GM19099 (cell line): ENCODE measurements at regions not wholly inside any gene's neighbourhood (a gene's known extent, or its start where the extent isn't known, plus 50 kb on each side); places are given as distances from the start of the nearest gene placed in this dataset.

Experiments used
- POLR2A ChIP-seq: IDR thresholded peaks from 3 replicates; pipeline ENCODE4 v1.6.1; 2011; ENCODE audit warnings: low read depth; ENCODE audit not compliant: insufficient read length; ENCODE audit errors: extremely low read depth

DNA sequence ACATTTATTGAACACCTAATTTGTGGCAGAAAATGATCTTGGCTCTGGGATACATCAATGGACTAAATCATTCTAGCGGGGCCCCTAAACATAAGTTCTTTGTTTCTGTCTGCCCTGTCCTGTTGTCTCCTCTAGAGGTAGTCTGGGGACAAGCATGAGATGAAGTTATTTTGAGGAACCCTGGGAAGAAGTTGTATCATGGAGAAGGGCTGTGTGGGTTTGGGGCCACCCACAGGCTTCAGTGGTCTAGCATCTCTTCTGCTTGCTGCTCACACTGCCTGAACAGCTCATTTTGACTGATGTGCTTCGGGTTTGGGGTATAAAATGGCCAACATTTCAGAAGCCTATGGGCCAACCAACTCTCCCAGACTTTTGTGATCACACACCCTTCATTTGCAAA lies 50.3 kb upstream of the OSBPL11 start:
- TF ChIP-seq POLR2A = no peak

DNA sequence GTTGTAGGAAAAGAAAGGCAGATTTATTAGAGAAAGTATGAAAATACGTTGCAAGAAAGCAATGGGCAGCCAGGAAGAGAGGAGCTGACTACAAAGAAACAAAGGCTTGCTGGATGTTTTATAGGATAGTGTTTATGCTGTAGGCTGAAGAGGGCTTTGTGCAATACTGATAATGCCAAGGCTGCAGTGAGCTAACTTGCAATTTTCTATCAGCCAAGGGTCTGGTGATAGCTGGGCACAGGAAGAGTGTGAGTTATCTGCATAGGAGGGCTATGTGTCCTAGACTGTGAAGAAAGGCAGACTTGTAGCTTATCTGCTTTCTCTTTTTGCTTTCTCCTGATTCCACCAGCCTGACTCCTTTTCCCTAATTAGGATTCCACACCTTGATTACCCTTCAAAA lies 51.3 kb upstream of the OSBPL11 start:
- no peak for TF ChIP-seq POLR2A

DNA sequence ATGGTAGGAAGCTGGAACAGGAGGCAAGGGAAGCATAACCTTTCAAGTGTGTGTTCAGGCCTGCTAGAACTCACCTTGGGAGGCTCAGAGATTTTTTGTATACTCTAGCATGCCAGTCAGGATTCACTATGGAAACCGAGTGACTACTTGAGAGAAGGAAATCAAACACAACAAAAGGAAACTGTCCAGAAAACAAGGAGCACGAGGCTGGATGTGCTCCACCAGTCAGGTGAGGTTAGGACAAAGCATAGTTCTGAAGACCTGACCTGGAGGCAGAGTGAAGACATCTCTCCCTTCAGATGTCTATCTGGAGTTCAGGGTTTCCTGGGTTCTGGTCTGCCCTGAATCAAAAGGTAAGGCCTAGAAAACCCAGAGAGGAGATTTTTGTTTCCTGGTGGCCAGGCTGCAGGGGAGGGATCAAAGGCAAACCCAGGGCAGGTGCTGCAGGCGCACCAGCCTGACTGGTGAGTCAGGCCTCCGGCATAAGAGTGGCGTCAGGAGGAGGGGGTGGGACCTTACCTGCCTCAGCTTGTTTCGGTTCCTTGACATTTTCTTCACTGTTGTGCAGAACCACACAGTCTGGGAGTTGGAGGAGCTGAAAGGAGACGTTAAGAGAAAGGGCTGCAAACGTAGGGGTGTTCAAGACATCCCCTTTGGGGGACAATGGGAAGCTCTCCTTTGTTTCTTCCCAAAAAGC lies 52.2 kb upstream of the OSBPL11 start:
- no peak for TF ChIP-seq POLR2A

DNA sequence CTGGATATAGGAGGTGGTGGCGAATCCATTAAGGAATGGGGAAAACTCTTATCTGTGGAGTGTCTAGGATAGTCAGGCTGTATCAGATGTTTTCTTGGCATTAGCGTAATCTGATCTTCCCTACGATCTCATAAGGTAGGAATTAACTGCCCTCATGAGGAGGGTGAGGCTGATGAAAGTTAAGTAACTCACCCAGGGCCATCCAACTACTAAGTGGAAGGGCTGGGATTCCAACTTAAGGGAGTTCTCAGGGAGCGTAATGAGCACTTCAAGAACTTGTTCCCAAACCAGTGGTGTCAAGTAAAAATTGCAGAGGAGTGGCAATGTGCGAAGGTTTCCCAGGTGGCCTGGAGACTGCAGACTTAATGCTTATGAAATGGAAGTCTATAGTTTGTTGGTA lies 55.9 kb upstream of the OSBPL11 start:
- TF ChIP-seq POLR2A = no peak

DNA sequence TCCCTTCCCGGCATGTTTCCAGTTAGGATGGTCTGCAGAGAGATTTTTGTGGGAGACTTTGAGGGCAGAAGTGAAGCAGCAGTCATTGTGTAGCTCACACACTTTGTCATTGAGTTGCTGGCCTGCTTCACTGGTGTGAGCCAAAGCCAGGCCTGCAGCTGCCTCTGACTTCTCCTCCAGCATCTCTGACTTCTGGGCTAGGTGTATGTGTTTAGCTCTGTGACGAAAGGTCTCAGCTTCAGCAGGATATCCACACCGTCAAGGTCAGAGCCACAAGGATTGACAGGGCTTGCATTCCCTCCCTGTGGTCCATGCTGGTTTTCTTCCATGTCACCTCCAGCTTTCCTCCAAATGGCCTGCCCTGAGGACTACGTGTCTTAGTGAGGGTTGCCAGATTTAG lies 57.1 kb upstream of the OSBPL11 start:
- TF ChIP-seq POLR2A = no peak

DNA sequence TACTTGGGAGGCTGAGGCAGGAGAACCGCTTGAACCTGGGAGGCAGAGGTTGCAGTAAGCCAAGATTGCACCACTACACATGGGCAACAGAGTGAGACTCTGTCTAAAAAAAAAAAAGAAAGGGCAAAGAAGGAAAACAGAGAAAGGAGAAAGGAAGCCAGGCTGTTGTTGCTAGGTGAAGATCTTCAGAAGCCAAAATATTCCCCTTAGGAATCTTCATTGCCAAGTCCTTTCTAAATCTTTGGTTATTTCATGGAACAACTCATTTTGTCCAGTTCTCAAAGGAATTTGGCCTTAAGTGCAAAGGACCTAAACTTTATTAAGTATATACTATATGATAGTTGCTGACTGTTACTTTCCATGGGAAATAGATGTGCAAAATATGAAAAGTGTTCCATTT lies 59.2 kb upstream of the OSBPL11 start:
- no peak for TF ChIP-seq POLR2A

DNA sequence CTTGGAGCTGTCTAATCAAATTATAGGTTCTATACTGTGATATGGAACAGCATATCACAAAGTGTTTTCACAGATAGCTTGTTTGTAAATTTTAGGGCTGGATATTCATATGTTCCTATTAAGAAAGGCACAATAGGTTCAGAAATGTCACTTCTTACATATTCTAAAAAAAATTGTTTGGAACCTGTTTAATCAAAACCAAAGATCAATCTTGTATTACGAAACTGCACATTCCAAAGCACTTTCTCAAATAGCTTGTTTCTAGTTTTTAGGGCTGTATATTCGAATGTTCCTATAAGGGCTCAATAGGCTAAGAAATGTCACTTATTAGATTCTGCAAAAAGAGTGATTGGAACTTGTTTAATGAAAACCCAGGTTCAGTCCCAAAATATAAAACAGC lies 67.4 kb upstream of the OSBPL11 start:
- TF ChIP-seq POLR2A = no peak

DNA sequence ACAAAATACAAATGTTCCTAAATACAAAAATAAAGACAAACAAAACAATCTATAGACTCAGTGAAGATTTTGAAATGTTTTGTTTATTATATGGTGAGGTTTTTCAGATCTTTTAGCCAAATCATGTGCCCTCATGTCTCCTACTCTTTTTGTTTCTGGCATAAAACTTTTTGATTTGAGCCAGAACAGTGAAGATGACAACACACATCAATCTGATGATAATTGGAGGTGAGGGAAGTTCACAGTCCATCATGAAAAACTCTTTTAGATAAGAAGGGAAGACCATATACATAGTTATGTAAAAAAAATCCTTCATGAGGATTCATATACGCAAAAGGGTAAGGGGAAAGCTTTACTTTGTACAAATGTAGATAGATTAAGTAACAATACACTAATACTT lies 75.1 kb upstream of the OSBPL11 start:
- TF ChIP-seq POLR2A = no peak

DNA sequence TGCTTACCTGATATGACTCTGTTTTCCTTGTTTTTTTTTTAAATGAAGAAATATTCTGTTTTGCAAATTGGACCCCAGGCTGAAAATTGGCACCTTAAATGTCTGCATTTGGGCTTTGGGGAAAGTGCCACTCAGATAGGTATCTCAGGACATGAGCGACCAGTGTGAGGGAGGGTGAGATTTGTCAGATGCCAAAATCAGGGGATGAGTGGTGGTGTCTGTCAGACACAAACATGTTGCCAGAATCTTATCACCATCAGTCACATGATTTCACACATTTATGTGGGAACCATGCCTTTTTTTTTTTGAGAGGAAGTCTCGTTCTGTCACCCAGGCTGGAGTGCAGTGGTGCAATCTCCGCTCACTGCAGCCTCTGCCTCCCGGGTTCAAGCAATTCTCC lies 75.6 kb upstream of the OSBPL11 start:
- TF ChIP-seq POLR2A = no peak

DNA sequence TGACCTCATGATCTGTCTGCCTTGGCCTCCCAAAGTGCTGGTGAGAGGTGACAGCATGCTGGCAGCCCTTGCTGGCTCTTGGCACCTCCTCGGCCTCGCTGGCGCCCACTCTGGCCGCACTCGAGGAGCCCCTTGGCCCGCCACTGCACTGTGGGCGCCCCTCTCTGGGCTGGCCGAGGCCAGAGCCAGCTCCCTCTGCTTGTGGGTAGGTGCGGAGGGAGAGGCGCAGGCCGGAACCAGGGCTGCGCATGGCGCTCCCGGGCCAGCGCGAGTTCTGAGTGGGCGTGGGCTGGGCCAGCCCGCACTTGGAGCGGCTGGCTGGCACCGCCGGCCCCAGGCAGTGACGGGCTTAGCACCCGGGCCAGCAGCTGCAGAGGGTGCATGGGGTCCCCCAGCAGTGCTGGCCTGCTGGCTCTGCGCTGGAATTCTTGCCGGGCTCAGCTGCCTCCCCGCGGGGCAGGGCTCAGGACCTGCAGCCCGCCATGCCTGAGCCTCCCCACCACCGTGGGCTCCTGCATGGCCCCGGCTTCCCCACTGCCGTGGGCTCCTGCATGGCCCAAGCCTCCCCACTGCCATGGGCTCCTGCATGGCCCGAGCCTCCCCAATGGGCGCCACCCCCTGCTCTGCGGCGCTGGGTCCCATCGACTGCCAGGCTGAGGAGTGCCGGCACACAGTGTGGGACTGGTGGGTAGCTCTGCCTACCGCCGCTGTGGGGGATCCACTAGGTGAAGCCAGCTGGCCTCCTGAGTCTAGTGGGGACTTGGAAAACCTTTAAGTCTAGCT lies 76.4 kb upstream of the OSBPL11 start:
- TF ChIP-seq POLR2A = no peak

DNA sequence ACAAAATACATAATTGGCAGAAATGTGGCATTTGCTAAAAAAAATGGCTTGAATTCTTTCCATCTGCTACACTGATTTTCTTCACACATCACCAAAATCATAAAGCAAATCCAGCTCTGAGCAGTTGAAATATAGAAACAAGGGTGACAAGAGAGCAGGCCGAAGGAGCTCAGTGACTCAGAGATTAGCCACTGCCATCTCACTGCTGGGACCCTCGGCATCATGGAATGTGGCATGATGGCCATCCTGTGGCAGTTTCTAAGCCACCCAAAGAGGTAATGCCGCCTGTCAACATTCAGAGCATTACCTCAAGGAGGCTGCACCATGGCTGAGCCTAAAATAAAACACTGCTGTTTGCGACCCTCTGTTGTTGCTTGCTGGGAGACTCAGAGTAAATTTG lies 80.5 kb upstream of the OSBPL11 start:
- no peak for TF ChIP-seq POLR2A

DNA sequence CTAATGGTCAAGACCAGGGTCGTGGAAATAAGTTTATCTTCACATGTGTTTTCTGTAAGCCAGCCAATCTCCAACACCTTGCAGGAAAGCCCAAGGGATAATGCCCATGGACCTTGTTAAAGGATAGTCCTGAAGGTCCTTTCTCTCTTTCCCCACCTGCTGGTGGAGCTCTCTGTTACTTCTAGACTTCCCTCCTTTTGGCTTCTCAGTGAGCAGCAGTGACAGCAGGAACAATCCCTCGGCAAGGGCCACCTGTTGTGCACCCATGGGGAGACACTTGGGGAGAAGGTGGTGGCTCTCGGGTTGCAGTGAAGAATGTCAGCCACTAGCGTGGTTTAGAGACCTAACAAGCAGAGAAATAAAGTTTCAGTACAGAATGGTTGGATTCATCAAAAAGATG lies 84.0 kb upstream of the OSBPL11 start:
- TF ChIP-seq POLR2A = no peak

DNA sequence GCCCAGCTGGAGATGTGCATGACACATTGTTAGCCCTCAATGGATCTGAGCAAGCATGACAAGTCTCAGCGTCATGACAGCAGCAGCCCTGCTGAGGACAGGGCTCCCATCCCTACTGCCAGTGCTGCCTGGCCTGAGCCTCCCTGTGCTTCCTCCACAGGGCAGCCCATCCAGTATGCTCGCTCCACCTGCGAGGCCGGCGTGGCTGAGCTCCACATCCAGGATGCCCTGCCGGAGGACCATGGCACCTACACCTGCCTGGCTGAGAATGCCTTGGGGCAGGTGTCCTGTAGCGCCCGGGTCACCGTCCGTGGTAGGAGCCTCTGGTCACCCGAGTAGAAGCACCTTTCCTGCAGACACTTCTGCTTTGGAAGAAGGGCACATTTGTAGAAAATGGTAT lies 85.8 kb upstream of the OSBPL11 start:
- TF ChIP-seq POLR2A = no peak

DNA sequence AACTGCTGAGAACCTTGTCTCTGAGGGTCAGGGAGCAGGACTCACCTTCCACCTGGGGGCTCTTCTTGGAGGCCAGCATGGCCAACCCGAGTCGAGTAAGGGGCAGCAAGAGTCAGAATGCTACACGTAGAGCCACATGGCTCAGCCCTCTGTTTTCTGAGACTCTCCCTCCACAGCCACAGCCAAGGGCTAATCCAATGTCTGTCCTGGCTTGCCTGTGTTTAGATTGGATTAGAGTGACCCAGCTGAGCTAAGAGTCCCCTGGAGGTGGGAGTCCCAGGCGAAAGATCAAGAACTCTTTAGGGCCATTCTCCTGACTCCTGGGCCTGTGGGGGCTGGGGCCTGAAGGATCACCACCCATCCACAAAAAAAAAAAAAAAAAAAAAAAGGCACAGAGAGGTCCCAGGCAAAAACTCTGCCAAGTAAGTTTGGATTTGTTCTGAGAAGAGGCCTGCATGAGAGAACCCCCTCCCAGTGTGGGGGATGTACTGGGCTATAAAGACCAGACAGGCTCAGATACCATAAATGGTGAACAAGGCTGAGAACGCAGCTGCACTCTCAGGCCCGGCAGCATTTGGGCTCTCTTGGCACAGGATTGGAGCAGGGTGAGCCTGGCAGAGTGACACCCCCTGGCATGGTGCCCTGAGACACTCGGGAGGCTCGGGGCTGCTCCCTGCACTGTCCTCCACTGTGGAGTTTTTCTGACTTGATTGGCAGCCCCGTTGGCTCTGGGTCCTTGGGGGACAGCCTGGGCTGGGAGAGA lies 88.0 kb upstream of the OSBPL11 start:
- TF ChIP-seq POLR2A = no peak

DNA sequence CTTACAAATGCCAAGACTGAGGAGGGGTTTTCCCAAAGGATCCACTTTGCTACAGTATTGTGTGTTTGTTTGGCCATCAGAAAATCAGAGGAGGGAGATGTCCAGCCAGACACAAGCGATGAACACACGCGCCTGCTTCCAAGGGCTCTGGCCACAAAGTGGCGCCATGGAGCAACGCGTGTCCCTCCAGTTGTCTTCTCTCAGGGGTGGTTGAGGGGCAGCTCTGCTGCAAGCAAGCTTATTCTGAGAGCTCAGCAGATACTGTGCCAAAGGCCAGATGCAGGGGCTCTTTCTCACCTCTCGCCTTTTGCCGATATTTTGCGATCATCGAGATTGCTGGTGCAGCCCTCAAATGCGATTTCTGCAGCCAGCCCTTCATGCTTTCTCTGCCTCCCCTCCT lies 88.9 kb upstream of the OSBPL11 start:
- TF ChIP-seq POLR2A = no peak

DNA sequence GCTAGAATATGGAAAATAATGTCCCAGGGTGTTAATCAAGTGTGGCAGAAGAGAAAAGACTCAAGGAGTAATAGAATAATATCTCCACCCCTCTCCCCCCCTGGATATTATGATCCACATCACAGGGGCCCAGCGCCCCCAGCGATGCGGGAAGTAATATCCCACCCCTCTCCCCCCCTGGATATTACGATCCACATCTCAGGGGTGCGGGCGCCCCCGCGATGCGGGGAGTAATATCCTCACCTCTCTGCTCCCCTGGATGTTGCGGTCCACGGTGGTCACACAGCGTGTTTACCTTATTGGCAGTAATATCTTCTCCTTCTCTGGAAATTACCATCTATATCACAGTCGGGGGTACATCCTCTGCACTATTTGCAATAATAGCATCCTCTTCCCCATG lies 97.1 kb upstream of the OSBPL11 start:
- no peak for TF ChIP-seq POLR2A
